Loucy (cell line): ENCODE measurements at regions not wholly inside any gene's neighbourhood (a gene's known extent, or its start where the extent isn't known, plus 50 kb on each side); places are given as distances from the start of the nearest gene placed in this dataset.

Experiments
- H2AFZ ChIP-seq: fragments of 200-600 bp; sonication (generic); 2 replicates; pipeline ENCODE4 v1.6.0; 2016; ENCODE audit warnings: antibody characterized with exemption, mild to moderate bottlenecking, low read length, moderate library complexity
- H3F3A ChIP-seq: fragments of 200-600 bp; 2 replicates; pipeline ENCODE4 v1.6.0; 2016; ENCODE audit warnings: antibody characterized with exemption, low read depth, mild to moderate bottlenecking
- H3K27me3 ChIP-seq: fragments of 200-600 bp; sonication (generic); 2 replicates; pipeline ENCODE4 v1.6.1; 2014; ENCODE audit warnings: low read length, mild to moderate bottlenecking; ENCODE audit not compliant: insufficient read depth, poor library complexity, severe bottlenecking
- H3K36me3 ChIP-seq: fragments of 200-600 bp; sonication (generic); 2 replicates; pipeline ENCODE4 v1.6.1; 2016; ENCODE audit warnings: low read length; ENCODE audit not compliant: insufficient read depth
- H3K4me1 ChIP-seq: fragments of 200-600 bp; sonication (generic); 2 replicates; pipeline ENCODE4 v1.5.1; 2014; ENCODE audit warnings: low read length, mild to moderate bottlenecking; ENCODE audit not compliant: insufficient read depth, poor library complexity, severe bottlenecking
- H3K4me2 ChIP-seq: fragments of 200-600 bp; sonication (generic); 2 replicates; pipeline ENCODE4 v1.6.0; 2014; ENCODE audit warnings: antibody characterized with exemption, low read length, low read depth, mild to moderate bottlenecking; ENCODE audit not compliant: poor library complexity, severe bottlenecking
- H3K4me3 ChIP-seq: fragments of 200-600 bp; sonication (generic); 2 replicates; pipeline ENCODE4 v1.5.1; 2014; ENCODE audit warnings: low read length, mild to moderate bottlenecking, mixed read lengths; ENCODE audit not compliant: poor library complexity, severe bottlenecking
- H3K79me2 ChIP-seq: fragments of 200-600 bp; sonication (generic); 2 replicates; pipeline ENCODE4 v1.6.1; 2014; ENCODE audit warnings: low read length; ENCODE audit not compliant: insufficient read depth
- H3K9ac ChIP-seq: fragments of 200-600 bp; sonication (generic); 2 replicates; pipeline ENCODE4 v1.6.0; 2014; ENCODE audit warnings: mild to moderate bottlenecking, low read depth, low read length, moderate library complexity; ENCODE audit not compliant: poor library complexity, severe bottlenecking
- H3K9me2 ChIP-seq: fragments of 200-600 bp; sonication (generic); replicated peaks from 2 replicates; pipeline ENCODE4 v1.6.1; 2016; ENCODE audit warnings: low read depth, low read length, mixed read lengths
- H3K9me3 ChIP-seq: fragments of 200-600 bp; sonication (generic); 2 replicates; pipeline ENCODE4 v1.6.1; 2014; ENCODE audit warnings: mild to moderate bottlenecking, antibody characterized with exemption, low read length, low read depth; ENCODE audit not compliant: insufficient read depth
- H4K20me1 ChIP-seq: fragments of 200-600 bp; sonication (generic); 2 replicates; pipeline ENCODE4 v1.6.0; 2014; ENCODE audit warnings: antibody characterized with exemption, low read length, mild to moderate bottlenecking; ENCODE audit not compliant: insufficient read depth, poor library complexity, severe bottlenecking
- EZH2phosphoT487 ChIP-seq: fragments of 200-600 bp; IDR thresholded peaks from 2 replicates; pipeline ENCODE4 v1.6.1; 2018; ENCODE audit warnings: antibody characterized with exemption, mild to moderate bottlenecking, moderate library complexity, borderline replicate concordance
- TF ChIP-seq, protein P1 (sequence below): fragments of 200-600 bp; sonication (generic); conservative IDR thresholded peaks from 2 replicates; pipeline ENCODE4 v1.5.1; 2014; ENCODE audit warnings: mild to moderate bottlenecking, antibody characterized with exemption, low read length

DNA sequence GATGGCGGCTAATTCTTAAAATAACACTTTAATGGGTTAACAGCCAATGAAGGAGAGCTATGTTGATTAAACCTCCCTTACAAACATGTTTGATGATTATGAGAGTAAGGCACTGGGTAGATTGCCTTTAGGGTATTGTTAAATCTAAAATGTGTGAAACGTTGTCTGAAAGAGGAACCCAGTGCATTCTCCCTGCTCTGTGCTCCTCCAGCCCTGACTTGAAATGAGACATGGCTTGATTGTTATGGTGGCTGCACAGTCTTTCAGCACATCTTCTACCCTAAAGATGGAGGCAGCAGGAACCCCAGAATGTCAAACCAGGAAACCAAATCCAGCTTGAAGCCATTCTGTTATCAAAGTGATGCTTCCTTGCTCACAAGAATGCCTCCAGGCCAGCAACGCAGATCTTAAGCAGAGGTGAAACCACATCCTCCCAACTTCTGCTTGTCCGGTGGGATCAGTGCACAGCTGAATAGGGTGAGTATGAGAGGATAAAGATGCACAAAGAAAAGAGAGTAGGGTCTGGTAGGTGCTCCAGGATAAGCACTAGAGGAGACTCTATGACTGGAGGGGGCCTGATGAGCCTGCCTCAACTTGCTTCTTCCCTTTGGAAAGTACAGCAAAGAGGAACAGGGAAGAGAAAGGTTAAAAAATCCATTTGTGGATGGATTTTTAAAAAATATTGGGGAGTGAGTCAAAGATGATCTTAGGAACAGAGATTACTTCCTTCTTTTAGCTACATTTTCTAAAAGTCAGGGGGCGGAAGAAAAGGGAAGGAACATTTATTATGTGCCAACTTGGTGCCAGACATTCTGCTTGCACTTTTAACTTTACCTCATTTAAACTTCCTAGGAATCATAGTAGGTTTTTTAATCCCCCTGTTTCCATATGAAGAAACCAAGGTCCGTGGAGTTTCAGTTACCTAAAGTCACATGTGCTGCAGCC lies 523.0 kb downstream of the TXNL1 start:
- TF ChIP-seq EZH2phosphoT487 = no peak
- TF ChIP-seq, protein P1, sequence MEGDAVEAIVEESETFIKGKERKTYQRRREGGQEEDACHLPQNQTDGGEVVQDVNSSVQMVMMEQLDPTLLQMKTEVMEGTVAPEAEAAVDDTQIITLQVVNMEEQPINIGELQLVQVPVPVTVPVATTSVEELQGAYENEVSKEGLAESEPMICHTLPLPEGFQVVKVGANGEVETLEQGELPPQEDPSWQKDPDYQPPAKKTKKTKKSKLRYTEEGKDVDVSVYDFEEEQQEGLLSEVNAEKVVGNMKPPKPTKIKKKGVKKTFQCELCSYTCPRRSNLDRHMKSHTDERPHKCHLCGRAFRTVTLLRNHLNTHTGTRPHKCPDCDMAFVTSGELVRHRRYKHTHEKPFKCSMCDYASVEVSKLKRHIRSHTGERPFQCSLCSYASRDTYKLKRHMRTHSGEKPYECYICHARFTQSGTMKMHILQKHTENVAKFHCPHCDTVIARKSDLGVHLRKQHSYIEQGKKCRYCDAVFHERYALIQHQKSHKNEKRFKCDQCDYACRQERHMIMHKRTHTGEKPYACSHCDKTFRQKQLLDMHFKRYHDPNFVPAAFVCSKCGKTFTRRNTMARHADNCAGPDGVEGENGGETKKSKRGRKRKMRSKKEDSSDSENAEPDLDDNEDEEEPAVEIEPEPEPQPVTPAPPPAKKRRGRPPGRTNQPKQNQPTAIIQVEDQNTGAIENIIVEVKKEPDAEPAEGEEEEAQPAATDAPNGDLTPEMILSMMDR = no peak

DNA sequence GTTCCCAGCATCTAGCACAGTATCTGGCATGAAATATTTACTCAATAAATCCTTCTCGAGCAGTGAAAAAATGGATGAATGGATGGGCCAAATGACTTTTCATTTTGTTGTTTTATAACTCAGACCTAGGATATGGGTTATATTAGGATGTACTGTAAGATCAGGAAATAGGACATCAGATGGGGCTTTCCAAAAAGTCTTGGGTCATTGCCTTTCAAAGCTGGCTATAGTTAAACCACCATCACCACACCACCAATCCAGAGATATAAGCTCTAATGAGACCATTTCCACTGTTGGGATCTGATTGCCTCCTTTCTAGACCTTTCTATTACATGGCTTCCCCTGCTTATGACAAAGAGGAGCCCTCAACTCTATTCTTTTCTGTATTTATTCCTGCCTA lies 525.0 kb upstream of the TCF4 start:
- no peaks in the 10 kb centered on the region for H3K27me3 ChIP-seq
- H3K4me3 ChIP-seq = no peak overlapping the region
- H3K4me1 ChIP-seq = peaks cover 70% of the 10 kb centered on the region
- H3F3A ChIP-seq = no peaks in the 10 kb centered on the region
- TF ChIP-seq EZH2phosphoT487 = no peak
- TF ChIP-seq, protein P1 = no peak
- no peaks in the 10 kb centered on the region for H3K9me3 ChIP-seq
- no peak overlapping the region for H3K9ac ChIP-seq
- H3K79me2 ChIP-seq = no peaks in the 10 kb centered on the region
- H4K20me1 ChIP-seq = no peaks in the 10 kb centered on the region
- H2AFZ ChIP-seq = no peak overlapping the region
- H3K9me2 ChIP-seq = no peaks in the 10 kb centered on the region
- no peaks in the 10 kb centered on the region for H3K36me3 ChIP-seq
- H3K4me2 ChIP-seq = peak overlapping the region; percentile 38

More for the DNA sequence above, 523.0 kb downstream of the TXNL1 start:
- no peaks in the 10 kb centered on the region for H3K9me2 ChIP-seq
- H3K79me2 ChIP-seq = no peaks in the 10 kb centered on the region
- H3K27me3 ChIP-seq = no peaks in the 10 kb centered on the region
- no peak overlapping the region for H3K9ac ChIP-seq
- no peaks in the 10 kb centered on the region for H3K9me3 ChIP-seq
- H3F3A ChIP-seq = no peaks in the 10 kb centered on the region
- H3K36me3 ChIP-seq = no peaks in the 10 kb centered on the region
- H3K4me1 ChIP-seq = peaks cover 55% of the 10 kb centered on the region
- H4K20me1 ChIP-seq = no peaks in the 10 kb centered on the region
- no peak overlapping the region for H2AFZ ChIP-seq
- H3K4me2 ChIP-seq = peak overlapping the region; percentile 3
- H3K4me3 ChIP-seq = no peak overlapping the region

DNA sequence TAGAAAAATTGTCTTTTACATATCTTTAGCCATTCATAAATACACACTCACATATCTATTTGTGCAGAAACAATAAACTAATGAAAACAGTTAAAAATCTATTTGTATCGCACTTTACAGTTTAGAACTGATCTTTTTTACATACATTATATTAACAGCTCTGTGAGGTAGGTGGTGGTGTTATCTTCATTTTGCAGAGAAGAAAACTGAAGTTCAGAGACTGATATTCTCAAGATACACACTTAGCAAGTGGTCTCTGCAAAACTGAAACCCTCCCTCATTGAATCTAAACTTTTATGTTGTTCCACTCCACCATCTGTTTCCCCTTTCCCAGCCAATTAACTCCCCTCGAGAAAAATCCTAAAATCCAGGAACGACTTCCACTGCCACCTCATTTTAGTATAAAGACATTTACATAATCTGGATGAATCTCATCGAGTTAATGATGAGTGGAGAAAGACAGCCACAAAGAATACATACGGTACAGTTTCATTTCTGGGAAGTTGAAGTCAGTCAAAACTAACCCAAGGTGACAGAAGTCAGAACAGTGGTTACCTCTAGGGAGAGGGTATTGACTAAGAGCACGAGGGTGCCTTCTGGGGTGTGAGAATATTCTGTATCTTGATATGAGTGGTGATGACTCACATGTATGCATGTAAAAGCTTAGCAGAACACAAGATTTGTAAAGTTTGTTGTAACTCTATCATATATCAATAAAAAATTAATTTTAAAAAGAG lies 524.2 kb upstream of the TCF4 start:
- Histone ChIP-seq H3K9me2 (no peaks in the 10 kb centered on the region), H3K9me3 (no peaks in the 10 kb centered on the region), H4K20me1 (no peaks in the 10 kb centered on the region), H3F3A (no peaks in the 10 kb centered on the region), H3K4me3 (no peak overlapping the region), H3K36me3 (no peaks in the 10 kb centered on the region), H3K27me3 (no peaks in the 10 kb centered on the region), H3K4me1 (peaks cover 78% of the 10 kb centered on the region), H3K4me2 (peak overlapping the region; percentile 38), H3K9ac (peak overlapping the region; percentile 20), H3K79me2 (no peaks in the 10 kb centered on the region), H2AFZ (no peak overlapping the region)
- TF ChIP-seq, protein P1 = no peak
- no peak for TF ChIP-seq EZH2phosphoT487
